Esophagus squamous epithelium (tissue), 5 donors: ENCODE measurements at regions not wholly inside any gene's neighbourhood (a gene's known extent, or its start where the extent isn't known, plus 50 kb on each side); places are given as distances from the start of the nearest gene placed in this dataset.

Experiments
- DNase-seq: peaks from one replicate; lab custom pipeline; 2025; lab: John Stamatoyannopoulos, UW
- H3K27ac ChIP-seq, 4 donors: fragments of 200-600 bp; sonication (generic); one replicate each; pipeline ENCODE4 v1.5.1; 2016 to 2019; ENCODE audit warnings: mild to moderate bottlenecking in 1 of 4
- H3K27me3 ChIP-seq, 4 donors: fragments of 200-600 bp; sonication (generic); 1 replicate in 3 of 4; 2 replicates in 1 of 4; pipeline versions ENCODE4 v1.5.1 to v1.6.0; 2017 to 2021; ENCODE audit warnings: antibody characterized with exemption in 1 of 4
- H3K36me3 ChIP-seq, 3 donors: fragments of 200-600 bp; sonication (generic); one replicate each; pipeline ENCODE4 v1.5.1; 2016 to 2019
- H3K4me1 ChIP-seq, 3 donors: fragments of 200-600 bp; sonication (generic); one replicate each; pipeline ENCODE4 v1.5.1; 2017 to 2019
- H3K4me3 ChIP-seq, 4 donors: fragments of 200-600 bp; sonication (generic); 1 replicate in 3 of 4; 2 replicates in 1 of 4; pipeline ENCODE4 v1.5.1; 2016 to 2019; ENCODE audit warnings: mild to moderate bottlenecking in 2 of 4, moderate library complexity in 1 of 4
- H3K9me3 ChIP-seq, 3 donors: fragments of 200-600 bp; sonication (generic); one replicate each; pipeline ENCODE4 v1.5.1; 2016 to 2019
- POLR2A ChIP-seq, 4 donors: fragments of 450-650 bp; IDR thresholded peaks; one replicate each; pipeline ENCODE4 v1.6.1; 2017; ENCODE audit warnings: antibody characterized with exemption in 4 of 4, mild to moderate bottlenecking in 4 of 4, moderate library complexity in 3 of 4
- WGBS, 2 donors: methylation state at CpG; one replicate each; pipeline ENCODE4 v1.1.5; 2018; 5-methylcytosine and 5-hydroxymethylcytosine counted together
- intact Hi-C: fragments of 100-400 bp; cut with DNase I; formaldehyde crosslinking; loops from one replicate; pipeline ENCODE4 v1.15.0; 2022
- TF ChIP-seq, protein P1 (sequence below), 6 experiments: fragments of 450-650 bp in 4 of 6; fragments of 200-600 bp in 2 of 6; sonication (generic) in 2 of 6; IDR thresholded peaks; one replicate each; pipeline ENCODE4 v1.5.1; 2016 to 2019; ENCODE audit warnings: antibody characterized with exemption in 6 of 6, mild to moderate bottlenecking in 4 of 6, moderate library complexity in 4 of 6
- donor health status: DM: yes; HTN: yes; CAD: no.

DNA sequence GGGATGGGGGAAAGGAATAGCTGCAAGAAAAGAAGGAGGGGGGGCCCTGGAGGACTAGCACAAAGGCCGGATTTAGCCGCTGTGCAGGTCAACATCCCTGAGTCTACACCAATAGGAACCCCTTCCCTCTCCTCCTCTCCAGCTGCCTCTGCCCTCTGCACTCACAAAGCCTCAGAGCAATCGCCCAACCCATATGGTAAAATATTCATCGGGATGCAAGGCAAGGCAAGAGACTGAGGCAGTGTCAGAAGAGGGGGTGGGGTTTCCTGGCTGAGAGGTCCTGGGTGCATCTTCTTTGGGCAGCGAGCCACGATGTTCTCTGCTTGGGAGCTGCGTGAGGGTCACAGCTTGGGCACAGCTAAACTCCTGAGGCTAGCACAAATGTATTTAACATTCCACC is 115.5 kb upstream of the NLRP1 start:
- WGBS, 2 donors = 33 to 36% methylated on average over 7 of the region's 7 CpGs
- no peaks in the 10 kb centered on the region for H3K4me1 ChIP-seq
- no peak for TF ChIP-seq POLR2A (IDR thresholded peaks at IDR 0.05)
- TF ChIP-seq, protein P1, sequence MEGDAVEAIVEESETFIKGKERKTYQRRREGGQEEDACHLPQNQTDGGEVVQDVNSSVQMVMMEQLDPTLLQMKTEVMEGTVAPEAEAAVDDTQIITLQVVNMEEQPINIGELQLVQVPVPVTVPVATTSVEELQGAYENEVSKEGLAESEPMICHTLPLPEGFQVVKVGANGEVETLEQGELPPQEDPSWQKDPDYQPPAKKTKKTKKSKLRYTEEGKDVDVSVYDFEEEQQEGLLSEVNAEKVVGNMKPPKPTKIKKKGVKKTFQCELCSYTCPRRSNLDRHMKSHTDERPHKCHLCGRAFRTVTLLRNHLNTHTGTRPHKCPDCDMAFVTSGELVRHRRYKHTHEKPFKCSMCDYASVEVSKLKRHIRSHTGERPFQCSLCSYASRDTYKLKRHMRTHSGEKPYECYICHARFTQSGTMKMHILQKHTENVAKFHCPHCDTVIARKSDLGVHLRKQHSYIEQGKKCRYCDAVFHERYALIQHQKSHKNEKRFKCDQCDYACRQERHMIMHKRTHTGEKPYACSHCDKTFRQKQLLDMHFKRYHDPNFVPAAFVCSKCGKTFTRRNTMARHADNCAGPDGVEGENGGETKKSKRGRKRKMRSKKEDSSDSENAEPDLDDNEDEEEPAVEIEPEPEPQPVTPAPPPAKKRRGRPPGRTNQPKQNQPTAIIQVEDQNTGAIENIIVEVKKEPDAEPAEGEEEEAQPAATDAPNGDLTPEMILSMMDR (IDR thresholded peaks at IDR 0.05) = no peak
- intact Hi-C loops = loop anchor here (10.0 kb wide), 1 partner anchor 105 kb away; no protein-coding TSS in a partner anchor
- H3K27ac ChIP-seq = no peak overlapping the region
- H3K9me3 ChIP-seq = peaks cover 0 to 10% (median 0%) of the 10 kb centered on the region in 3 donors
- DNase-seq = no peak
- peaks cover 0 to 76% (median 0%) of the 10 kb centered on the region in 4 donors for H3K27me3 ChIP-seq
- no peaks in the 10 kb centered on the region for H3K36me3 ChIP-seq
- H3K4me3 ChIP-seq = no peak overlapping the region

DNA sequence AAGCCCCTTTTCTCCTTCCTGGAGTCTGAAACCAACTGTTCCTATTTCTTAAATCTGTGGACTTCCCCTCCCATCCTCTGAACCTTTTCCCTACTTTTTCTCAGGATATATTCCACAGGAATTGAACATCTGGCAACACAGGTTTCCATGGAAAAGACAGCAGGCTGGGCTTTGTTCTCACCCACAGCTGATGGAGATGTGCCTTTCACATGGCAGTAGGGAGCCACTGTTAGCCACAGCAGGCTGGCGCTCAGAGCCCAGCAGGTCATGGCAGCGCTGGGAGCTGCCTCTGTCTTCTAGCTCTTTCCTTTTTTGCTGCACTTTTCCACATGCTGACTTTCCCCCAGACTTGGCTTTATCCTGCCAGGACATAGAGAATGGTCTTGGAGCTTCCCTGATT is 116.4 kb upstream of the NLRP1 start:
- intact Hi-C loops = loop anchor here (10.0 kb wide), 1 partner anchor 106 kb away; no protein-coding TSS in a partner anchor
- Histone ChIP-seq H3K27ac (no peak overlapping the region), H3K36me3 (no peaks in the 10 kb centered on the region), H3K4me1 (no peaks in the 10 kb centered on the region), H3K4me3 (no peak overlapping the region), H3K27me3 (peaks cover 0 to 81% (median 0%) of the 10 kb centered on the region in 4 donors), H3K9me3 (peaks cover 0 to 10% (median 0%) of the 10 kb centered on the region in 3 donors)
- no peak for TF ChIP-seq POLR2A (IDR thresholded peaks at IDR 0.05)
- TF ChIP-seq, protein P1 (IDR thresholded peaks at IDR 0.05) = no peak
- no peak for DNase-seq
- 51 to 58% methylated on average over 2 of the region's 2 CpGs for WGBS, 2 donors

DNA sequence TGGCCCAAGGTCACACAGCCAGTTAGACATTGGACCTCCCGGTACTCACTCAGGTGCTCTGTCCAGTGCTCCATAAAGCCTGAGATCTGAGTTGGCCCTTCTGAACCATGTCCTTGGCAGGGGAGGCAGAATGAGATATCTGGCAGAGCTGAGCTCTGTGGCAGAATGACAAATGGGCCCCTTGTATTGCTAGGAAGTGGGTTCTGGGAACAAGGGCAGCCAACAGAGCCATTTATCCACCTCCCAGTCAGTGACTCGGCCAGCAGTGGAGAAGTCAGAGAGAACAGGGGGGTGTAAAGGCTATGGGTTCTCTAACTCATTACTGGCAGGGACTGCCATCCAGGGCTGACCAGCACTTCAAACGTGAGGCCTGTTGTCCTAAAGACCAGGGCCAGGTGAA is 117.1 kb upstream of the NLRP1 start:
- DNase-seq = no peak
- intact Hi-C loops = loop anchor here (10.0 kb wide), 1 partner anchor 107 kb away; no protein-coding TSS in a partner anchor
- H3K27ac ChIP-seq = no peak overlapping the region
- peaks cover 0 to 82% (median 0%) of the 10 kb centered on the region in 4 donors for H3K27me3 ChIP-seq
- 40 to 51% methylated on average over 3 of the region's 3 CpGs for WGBS, 2 donors
- H3K36me3 ChIP-seq = no peaks in the 10 kb centered on the region
- no peak overlapping the region for H3K4me3 ChIP-seq
- H3K9me3 ChIP-seq = peaks cover 0 to 10% (median 0%) of the 10 kb centered on the region in 3 donors
- no peak for TF ChIP-seq POLR2A (IDR thresholded peaks at IDR 0.05)
- TF ChIP-seq, protein P1 (IDR thresholded peaks at IDR 0.05) = no peak
- no peaks in the 10 kb centered on the region for H3K4me1 ChIP-seq

- TF ChIP-seq, protein P1 (IDR thresholded peaks at IDR 0.05) = no peak
- no peak for TF ChIP-seq POLR2A (IDR thresholded peaks at IDR 0.05)
- 86 to 87% methylated on average over 6 of the region's 6 CpGs for WGBS, 2 donors
- Histone ChIP-seq H3K4me3 (no peak overlapping the region), H3K27ac (no peak overlapping the region), H3K9me3 (peaks cover 0 to 10% (median under 1%) of the 10 kb centered on the region in 3 donors), H3K36me3 (no peaks in the 10 kb centered on the region), H3K27me3 (peaks cover 0 to 68% (median 0%) of the 10 kb centered on the region in 4 donors), H3K4me1 (no peaks in the 10 kb centered on the region)
- no peak for DNase-seq
- intact Hi-C loops = loop anchor here (10.0 kb wide), 1 partner anchor 108 kb away; no protein-coding TSS in a partner anchor
Observed at GRCh38 chr17:5702951-5703510, 118.7 kb upstream of the NLRP1 start.

- Histone ChIP-seq H3K4me3 (no peak overlapping the region), H3K9me3 (peaks cover 0 to 14% (median 4%) of the 10 kb centered on the region in 3 donors), H3K27ac (no peak overlapping the region), H3K27me3 (peaks cover 0 to 66% (median 0%) of the 10 kb centered on the region in 4 donors), H3K4me1 (no peaks in the 10 kb centered on the region), H3K36me3 (no peaks in the 10 kb centered on the region)
- WGBS, 2 donors = 28 to 63% methylated on average over 2 of the region's 2 CpGs
- intact Hi-C loops = loop anchor here (10.0 kb wide), 1 partner anchor 109 kb away; no protein-coding TSS in a partner anchor
- DNase-seq = no peak
- no peak for TF ChIP-seq POLR2A (IDR thresholded peaks at IDR 0.05)
- TF ChIP-seq, protein P1 (IDR thresholded peaks at IDR 0.05) = no peak
Observed at GRCh38 chr17:5703736-5704135, 119.4 kb upstream of the NLRP1 start.
